A549 (cell line): ENCODE measurements at regions not wholly inside any gene's neighbourhood (a gene's known extent, or its start where the extent isn't known, plus 50 kb on each side); places are given as distances from the start of the nearest gene placed in this dataset.

Source experiments
- ATAC-seq, 2 experiments: fragments of 200-7000 bp in 1 of 2; fragments of >200 bp in 1 of 2; cut with Nextera tagmentation in 1 of 2; cut with Tn5 transposase in 1 of 2; 3 replicates each; pipeline versions ENCODE4 v1.8.0 to v1.9.1; 2018 to 2020; ENCODE audit warnings: mild to moderate bottlenecking in 1 of 2, moderate library complexity in 1 of 2
- CTCF ChIA-PET: fragments of 300-600 bp; sonication (Branson Sonifier 250); formaldehyde crosslinking; extraction: SDS; loops from one replicate; lab custom pipeline; 2021; ENCODE audit warnings: antibody characterized with exemption, inconsistent platforms; lab: Yijun Ruan, JAX
- POLR2A ChIA-PET: fragments of 350-600 bp; formaldehyde crosslinking; extraction: SDS; loops from one replicate; lab custom pipeline; 2021; ENCODE audit warnings: antibody characterized with exemption, inconsistent platforms; lab: Yijun Ruan, JAX
- DNase-seq, 2 experiments: peaks; one replicate each; pipeline versions ENCODE4 v3.0.0 to v3.0.0-alpha.2; 2011 to 2016; ENCODE audit warnings: low read depth in 1 of 2, low spot score in 1 of 2
- FAIRE-seq: peaks from 2 replicates; lab custom pipeline; 2011; peaks lifted over from hg19 to GRCh38; lab: Jason Lieb, UNC
- H3K27ac ChIP-seq, 2 experiments: fragments of >200 bp; sonication (Bioruptor Twin); formaldehyde crosslinking; 3 replicates each; pipeline ENCODE4 v1.5.1; 2016 to 2017
- H3K4me1 ChIP-seq: fragments of >200 bp; sonication (Bioruptor Twin); formaldehyde crosslinking; 3 replicates; pipeline ENCODE4 v1.6.1; 2016
- H3K4me2 ChIP-seq: fragments of >200 bp; sonication (Bioruptor Twin); formaldehyde crosslinking; 3 replicates; pipeline ENCODE4 v1.6.1; 2016
- H3K4me3 ChIP-seq: fragments of >200 bp; sonication (Bioruptor Twin); formaldehyde crosslinking; 3 replicates; pipeline ENCODE4 v1.5.1; 2016
- H3K9me3 ChIP-seq: fragments of >200 bp; sonication (Bioruptor Twin); formaldehyde crosslinking; 3 replicates; pipeline ENCODE4 v1.6.1; 2016
- FOSB ChIP-seq: fragments of 250-450 bp; sonication (Bioruptor Pico); IDR thresholded peaks from 2 replicates; pipeline ENCODE4 v1.5.0; 2020; ENCODE audit warnings: mild to moderate bottlenecking, moderate library complexity
- FOSL2 ChIP-seq, 2 experiments: fragments of 450-650 bp in 1 of 2; fragments of >200 bp in 1 of 2; sonication (Bioruptor Twin) in 1 of 2; formaldehyde crosslinking; IDR thresholded peaks; 2 replicates each; pipeline versions ENCODE4 v1.5.0 to v1.6.1; 2016 to 2020; ENCODE audit warnings: mild to moderate bottlenecking in 1 of 2, moderate library complexity in 1 of 2
- FOXS1 ChIP-seq: fragments of 250-450 bp; sonication (Bioruptor Pico); IDR thresholded peaks from 2 replicates; pipeline ENCODE4 v1.5.0; 2020; ENCODE audit warnings: mild to moderate bottlenecking, moderate library complexity
- GATA3 ChIP-seq: IDR thresholded peaks from 2 replicates; pipeline ENCODE4 v1.6.1; 2012; ENCODE audit warnings: borderline replicate concordance
- HEYL ChIP-seq: fragments of 250-450 bp; sonication (Bioruptor Pico); IDR thresholded peaks from 2 replicates; pipeline ENCODE4 v1.8.0; 2021; ENCODE audit warnings: mild to moderate bottlenecking, moderate library complexity
- HOXB5 ChIP-seq: fragments of 250-450 bp; sonication (Bioruptor Pico); IDR thresholded peaks from 2 replicates; pipeline ENCODE4 v1.5.0; 2020; ENCODE audit warnings: mild to moderate bottlenecking, moderate library complexity
- JUNB ChIP-seq: fragments of >200 bp; sonication (Bioruptor Twin); formaldehyde crosslinking; IDR thresholded peaks from 2 replicates; pipeline ENCODE4 v1.6.1; 2016
- NFE2L2 ChIP-seq: fragments of 150-350 bp; conservative IDR thresholded peaks from 2 replicates; pipeline ENCODE4 v1.6.1; 2014; ENCODE audit warnings: low read length
- NPAS2 ChIP-seq: fragments of 250-450 bp; sonication (Bioruptor Pico); IDR thresholded peaks from 2 replicates; pipeline ENCODE4 v1.8.0; 2022; ENCODE audit warnings: mild to moderate bottlenecking, moderate library complexity, borderline replicate concordance
- RARB ChIP-seq: fragments of 250-450 bp; sonication (Bioruptor Pico); IDR thresholded peaks from 2 replicates; pipeline ENCODE4 v1.8.0; 2021; ENCODE audit warnings: mild to moderate bottlenecking, moderate library complexity
- RFX5 ChIP-seq: fragments of 450-650 bp; IDR thresholded peaks from 2 replicates; pipeline ENCODE4 v1.7.1; 2014; ENCODE audit warnings: antibody characterized with exemption, mild to moderate bottlenecking, moderate library complexity
- SREBF2 ChIP-seq: fragments of 450-650 bp; IDR thresholded peaks from 2 replicates; pipeline ENCODE4 v1.6.1; 2014; ENCODE audit warnings: mild to moderate bottlenecking, moderate library complexity
- TP53 ChIP-seq: fragments of 250-450 bp; sonication (Bioruptor Pico); IDR thresholded peaks from 2 replicates; pipeline ENCODE4 v1.5.0; 2021; ENCODE audit warnings: mild to moderate bottlenecking, moderate library complexity
- ZNF302 ChIP-seq: fragments of 250-450 bp; sonication (Bioruptor Pico); IDR thresholded peaks from 2 replicates; pipeline ENCODE4 v1.9.0; 2021; ENCODE audit warnings: inconsistent platforms, mild to moderate bottlenecking, moderate library complexity
- whole genome bisulfite sequencing: methylation state at CpG from one replicate; pipeline ENCODE4 v1.1.6; 2017; ENCODE audit errors: missing lambda C conversion rate; 5-methylcytosine and 5-hydroxymethylcytosine counted together
- TF ChIP-seq, protein P1 (sequence below): IDR thresholded peaks from 2 replicates; pipeline ENCODE4 v1.6.1; 2012
- TF ChIP-seq, protein P2 (sequence below): IDR thresholded peaks from 2 replicates; pipeline ENCODE4 v1.6.1; 2012; ENCODE audit warnings: low read depth, borderline replicate concordance
- TF ChIP-seq, protein P3 (sequence below): fragments of >200 bp; sonication (Bioruptor Twin); formaldehyde crosslinking; IDR thresholded peaks from 3 replicates; pipeline ENCODE4 v1.6.1; 2016
- TF ChIP-seq, protein P4 (sequence below): fragments of >200 bp; sonication (Bioruptor Twin); formaldehyde crosslinking; IDR thresholded peaks from 2 replicates; pipeline ENCODE4 v1.6.1; 2016
- TF ChIP-seq, protein P5 (sequence below): fragments of >200 bp; sonication (Bioruptor Twin); formaldehyde crosslinking; IDR thresholded peaks from 3 replicates; pipeline ENCODE4 v1.5.1; 2016

DNA sequence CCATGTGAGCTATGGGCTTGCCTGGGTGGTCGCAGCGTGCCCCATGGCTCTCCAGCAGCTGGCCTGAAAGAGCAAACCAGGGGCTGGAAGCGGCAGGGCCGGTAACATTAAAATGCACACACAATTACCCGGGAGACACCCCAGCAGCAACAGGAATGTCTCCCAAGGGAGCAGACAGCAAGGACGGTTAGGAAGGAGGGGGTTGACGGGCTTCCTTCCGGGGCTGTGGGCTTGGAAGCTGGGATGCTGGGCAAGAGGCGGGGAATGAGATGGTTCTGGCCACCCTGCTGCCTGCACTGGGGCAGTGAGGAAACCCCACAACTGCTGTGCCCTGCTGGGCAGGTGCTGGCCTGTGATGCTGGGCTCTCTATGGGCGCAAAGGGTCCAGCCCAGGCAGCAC, 71.8 kb upstream of the ADAMTS2 start:
- TF ChIP-seq SREBF2 (no peak), FOSL2 (IDR thresholded peaks at IDR 0.05) (no peak), FOSL2 (CRISPR knock-in tag; IDR thresholded peaks at IDR 0.05) (no peak), JUNB (no peak), HOXB5 (CRISPR knock-in tag) (no peak), NFE2L2 (no peak), NPAS2 (CRISPR knock-in tag) (no peak), GATA3 (no peak)
- ChIA-PET POLR2A (no interaction called here), CTCF (no interaction called here)
- Histone ChIP-seq H3K4me1 (no peaks in the 10 kb centered on the region), H3K4me2 (no peak overlapping the region), H3K27ac (no peak overlapping the region), H3K9me3 (peaks cover 5% of the 10 kb centered on the region; the same call in 1 of the 3 replicates), H3K4me3 (no peak overlapping the region)
- no peak for ATAC-seq
- DNase-seq: no peak
- WGBS: 23% methylated on average over 10 of the region's 10 CpGs
- no peak for FAIRE-seq

DNA sequence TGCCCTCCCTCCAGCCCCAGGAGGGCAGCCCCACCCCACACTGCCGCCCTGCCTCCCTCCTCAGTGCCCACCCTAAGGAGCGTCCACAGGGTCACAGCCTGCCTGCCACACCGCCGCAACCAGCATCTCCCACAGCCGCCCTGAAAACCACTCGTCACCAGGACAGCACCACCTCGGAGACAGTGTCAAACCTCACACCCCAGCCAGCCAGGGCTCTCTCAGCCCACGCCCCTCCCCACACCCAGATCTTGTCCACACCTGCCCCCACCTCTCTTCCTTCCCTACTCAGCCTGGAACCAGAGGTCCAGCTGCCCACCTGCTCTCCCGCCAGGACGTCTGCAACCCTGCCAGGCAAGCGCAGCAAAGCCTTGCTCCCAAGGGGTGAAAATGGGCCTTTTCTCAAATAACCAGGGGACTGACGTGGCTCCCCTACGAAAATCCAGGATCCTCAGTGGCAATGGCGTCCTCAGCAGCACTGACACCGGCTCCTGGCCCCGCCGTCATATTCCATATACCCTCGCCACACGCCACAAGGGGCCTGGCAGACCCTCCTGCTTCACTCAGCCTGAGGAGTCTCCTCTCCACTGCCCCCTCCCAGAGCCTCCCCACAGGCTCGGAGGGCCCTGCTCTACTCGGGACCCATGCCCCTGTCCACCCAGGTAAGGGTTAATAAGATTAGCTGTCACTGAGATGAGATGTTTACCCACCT, 71.0 kb upstream of the ADAMTS2 start:
- 23% methylated on average over 20 of the region's 21 CpGs for WGBS
- H3K4me3 ChIP-seq: no peak overlapping the region
- TF ChIP-seq FOXS1 (CRISPR knock-in tag) (no peak), RFX5 (no peak), RARB (CRISPR knock-in tag) (no peak), HEYL (CRISPR knock-in tag) (no peak), ZNF302 (CRISPR knock-in tag) (no peak), FOSB (CRISPR knock-in tag) (no peak), SREBF2 (no peak), TP53 (no peak)
- TF ChIP-seq, protein P1, sequence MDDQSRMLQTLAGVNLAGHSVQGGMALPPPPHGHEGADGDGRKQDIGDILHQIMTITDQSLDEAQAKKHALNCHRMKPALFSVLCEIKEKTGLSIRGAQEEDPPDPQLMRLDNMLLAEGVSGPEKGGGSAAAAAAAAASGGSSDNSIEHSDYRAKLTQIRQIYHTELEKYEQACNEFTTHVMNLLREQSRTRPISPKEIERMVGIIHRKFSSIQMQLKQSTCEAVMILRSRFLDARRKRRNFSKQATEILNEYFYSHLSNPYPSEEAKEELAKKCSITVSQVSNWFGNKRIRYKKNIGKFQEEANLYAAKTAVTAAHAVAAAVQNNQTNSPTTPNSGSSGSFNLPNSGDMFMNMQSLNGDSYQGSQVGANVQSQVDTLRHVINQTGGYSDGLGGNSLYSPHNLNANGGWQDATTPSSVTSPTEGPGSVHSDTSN: no peak
- TF ChIP-seq, protein P2, sequence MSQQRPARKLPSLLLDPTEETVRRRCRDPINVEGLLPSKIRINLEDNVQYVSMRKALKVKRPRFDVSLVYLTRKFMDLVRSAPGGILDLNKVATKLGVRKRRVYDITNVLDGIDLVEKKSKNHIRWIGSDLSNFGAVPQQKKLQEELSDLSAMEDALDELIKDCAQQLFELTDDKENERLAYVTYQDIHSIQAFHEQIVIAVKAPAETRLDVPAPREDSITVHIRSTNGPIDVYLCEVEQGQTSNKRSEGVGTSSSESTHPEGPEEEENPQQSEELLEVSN: no peak
- TF ChIP-seq, protein P3, sequence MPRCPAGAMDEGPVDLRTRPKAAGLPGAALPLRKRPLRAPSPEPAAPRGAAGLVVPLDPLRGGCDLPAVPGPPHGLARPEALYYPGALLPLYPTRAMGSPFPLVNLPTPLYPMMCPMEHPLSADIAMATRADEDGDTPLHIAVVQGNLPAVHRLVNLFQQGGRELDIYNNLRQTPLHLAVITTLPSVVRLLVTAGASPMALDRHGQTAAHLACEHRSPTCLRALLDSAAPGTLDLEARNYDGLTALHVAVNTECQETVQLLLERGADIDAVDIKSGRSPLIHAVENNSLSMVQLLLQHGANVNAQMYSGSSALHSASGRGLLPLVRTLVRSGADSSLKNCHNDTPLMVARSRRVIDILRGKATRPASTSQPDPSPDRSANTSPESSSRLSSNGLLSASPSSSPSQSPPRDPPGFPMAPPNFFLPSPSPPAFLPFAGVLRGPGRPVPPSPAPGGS: no peak
- TF ChIP-seq, protein P4, sequence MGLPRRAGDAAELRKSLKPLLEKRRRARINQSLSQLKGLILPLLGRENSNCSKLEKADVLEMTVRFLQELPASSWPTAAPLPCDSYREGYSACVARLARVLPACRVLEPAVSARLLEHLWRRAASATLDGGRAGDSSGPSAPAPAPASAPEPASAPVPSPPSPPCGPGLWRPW: no peak
- TF ChIP-seq, protein P5, sequence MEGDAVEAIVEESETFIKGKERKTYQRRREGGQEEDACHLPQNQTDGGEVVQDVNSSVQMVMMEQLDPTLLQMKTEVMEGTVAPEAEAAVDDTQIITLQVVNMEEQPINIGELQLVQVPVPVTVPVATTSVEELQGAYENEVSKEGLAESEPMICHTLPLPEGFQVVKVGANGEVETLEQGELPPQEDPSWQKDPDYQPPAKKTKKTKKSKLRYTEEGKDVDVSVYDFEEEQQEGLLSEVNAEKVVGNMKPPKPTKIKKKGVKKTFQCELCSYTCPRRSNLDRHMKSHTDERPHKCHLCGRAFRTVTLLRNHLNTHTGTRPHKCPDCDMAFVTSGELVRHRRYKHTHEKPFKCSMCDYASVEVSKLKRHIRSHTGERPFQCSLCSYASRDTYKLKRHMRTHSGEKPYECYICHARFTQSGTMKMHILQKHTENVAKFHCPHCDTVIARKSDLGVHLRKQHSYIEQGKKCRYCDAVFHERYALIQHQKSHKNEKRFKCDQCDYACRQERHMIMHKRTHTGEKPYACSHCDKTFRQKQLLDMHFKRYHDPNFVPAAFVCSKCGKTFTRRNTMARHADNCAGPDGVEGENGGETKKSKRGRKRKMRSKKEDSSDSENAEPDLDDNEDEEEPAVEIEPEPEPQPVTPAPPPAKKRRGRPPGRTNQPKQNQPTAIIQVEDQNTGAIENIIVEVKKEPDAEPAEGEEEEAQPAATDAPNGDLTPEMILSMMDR: no peak
- no peak for FAIRE-seq
- ATAC-seq: no peak
- H3K4me2 ChIP-seq: no peak overlapping the region
- peaks cover 5% of the 10 kb centered on the region; the same call in 1 of the 3 replicates for H3K9me3 ChIP-seq
- no peak overlapping the region for H3K27ac ChIP-seq
- H3K4me1 ChIP-seq: no peaks in the 10 kb centered on the region
- ChIA-PET POLR2A (no interaction called here), CTCF (no interaction called here)
- DNase-seq: no peak
